Left ventricle myocardium superior (tissue), 1 donor: ENCODE measurements at regions not wholly inside any gene's neighbourhood (a gene's known extent, or its start where the extent isn't known, plus 50 kb on each side); places are given as distances from the start of the nearest gene placed in this dataset.

Source experiments
- ATAC-seq: fragments of 200-7000 bp; cut with Tn5 transposase; one replicate; pipeline ENCODE4 v1.9.1; 2020; ENCODE audit warnings: mild to moderate bottlenecking, moderate library complexity
- DNase-seq: peaks from one replicate; pipeline ENCODE4 v3.0.0-alpha.2; 2020
- intact Hi-C: fragments of 100-400 bp; cut with micrococcal nuclease; formaldehyde crosslinking; loops from one replicate; pipeline ENCODE4 v1.11.0; 2022
- donor health status: DM: no; HTN: yes; CAD: no; lungs with severe emphysema.

DNA sequence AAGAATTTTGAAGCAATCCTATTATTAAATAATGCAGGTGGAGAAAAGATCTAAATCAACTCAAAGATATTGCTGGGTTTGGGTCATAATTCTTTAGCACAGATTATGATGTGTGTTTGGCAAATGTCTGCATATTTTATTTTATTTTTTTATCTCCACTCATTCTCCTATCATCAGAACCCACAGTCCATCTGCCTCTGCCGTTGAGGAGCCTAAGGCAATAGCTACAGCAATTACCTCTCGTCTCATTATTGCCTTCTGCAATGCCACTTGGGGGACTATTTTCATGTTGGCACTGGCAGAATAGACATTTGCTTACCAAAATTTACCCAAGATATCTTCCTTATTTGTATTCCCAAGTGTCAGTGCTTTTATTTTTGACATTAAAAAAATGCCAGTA lies 815.9 kb upstream of the CNTNAP5 start:
- ATAC-seq = no peak
- no peak for DNase-seq
- intact Hi-C loops = no loop called here

DNA sequence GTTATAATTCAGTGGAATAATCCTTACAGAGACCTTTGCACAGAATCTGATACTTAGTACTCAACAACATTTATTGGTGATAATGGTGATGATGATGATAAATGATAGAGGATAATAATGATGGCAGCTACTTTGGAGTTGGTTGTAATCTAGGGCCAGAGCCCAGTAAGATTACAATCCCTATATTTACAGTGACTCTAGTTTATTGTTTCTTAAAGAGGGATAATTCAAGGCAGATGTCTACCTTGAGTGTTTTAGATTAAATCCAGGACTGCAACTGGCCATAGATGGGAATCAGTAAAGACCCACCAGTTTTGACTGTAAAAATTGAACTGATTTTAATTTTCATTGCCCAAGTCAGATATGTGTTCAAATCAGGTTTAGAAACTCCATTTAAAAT lies 813.9 kb upstream of the CNTNAP5 start:
- ATAC-seq = no peak
- intact Hi-C loops = no loop called here
- no peak for DNase-seq

DNA sequence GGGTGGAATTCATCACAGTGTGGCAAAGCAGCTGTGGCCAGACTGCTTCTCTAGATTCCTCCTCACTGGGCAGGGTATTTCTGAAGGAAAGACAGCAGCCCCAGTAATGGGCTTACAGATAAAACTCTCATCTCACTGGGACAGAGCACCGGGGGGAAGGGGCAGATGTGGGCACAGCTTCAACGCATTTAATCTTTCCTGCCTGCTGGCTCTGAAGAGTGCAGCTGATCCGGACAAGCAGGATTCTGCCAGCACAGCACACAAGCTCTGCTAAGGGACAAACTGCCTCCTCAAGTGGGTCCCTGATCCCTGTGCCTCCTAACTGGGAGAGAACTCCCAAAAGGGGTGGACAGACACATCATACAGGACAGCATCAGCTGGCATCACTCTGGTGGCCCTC lies 779.9 kb upstream of the CNTNAP5 start:
- DNase-seq (no peak), ATAC-seq (no peak)
- intact Hi-C loops = no loop called here

DNA sequence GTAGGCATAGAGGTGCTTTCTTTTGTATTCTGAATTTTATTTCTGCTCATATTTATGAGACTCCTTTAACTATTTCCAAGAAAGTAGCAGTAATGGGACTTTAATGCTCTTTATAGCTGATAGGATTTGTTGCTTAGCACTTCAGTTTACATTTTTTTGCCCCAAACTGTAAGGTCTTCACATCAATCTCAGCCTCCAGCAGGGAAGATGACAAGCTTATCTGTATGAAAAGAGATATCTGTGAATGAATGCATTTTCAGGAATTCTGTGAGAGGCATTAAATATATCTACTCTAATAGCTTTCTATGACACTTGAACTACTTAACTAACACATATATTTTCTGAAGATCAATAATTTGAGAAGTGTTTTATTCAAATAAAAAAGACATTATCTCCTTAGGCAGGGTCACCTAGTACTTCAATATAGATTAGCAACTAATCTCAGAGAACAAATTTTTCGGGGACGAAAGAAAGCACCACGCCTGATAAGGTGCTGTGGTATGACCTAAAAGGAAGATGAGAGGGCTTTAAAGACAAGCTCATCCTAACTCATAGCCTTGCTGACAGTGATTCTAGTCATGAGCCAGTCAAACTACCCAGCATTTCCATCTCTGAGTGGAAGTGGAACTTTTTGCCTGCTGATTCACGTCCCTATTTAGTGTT lies 766.1 kb upstream of the CNTNAP5 start:
- DNase-seq (no peak), ATAC-seq (no peak)

DNA sequence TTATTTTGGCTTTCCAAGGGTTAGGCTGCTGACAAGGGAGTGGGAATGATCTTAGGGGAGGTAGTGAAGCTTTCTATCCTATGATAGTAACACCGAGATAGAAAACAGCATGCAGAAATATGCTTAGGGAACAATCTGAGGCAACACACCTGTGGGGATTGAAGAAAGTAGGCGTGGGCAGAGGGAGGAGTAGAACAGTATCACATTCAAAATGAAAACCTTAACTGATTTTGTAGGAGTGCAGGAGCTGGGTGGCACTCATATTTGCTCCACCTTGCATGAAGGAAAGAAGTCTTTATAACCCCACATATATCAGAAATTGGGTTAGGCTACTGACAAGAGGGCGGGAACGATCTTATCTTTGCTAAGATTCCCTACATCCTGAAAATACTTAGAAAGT lies 762.2 kb upstream of the CNTNAP5 start:
- ATAC-seq = no peak
- intact Hi-C loops = no loop called here
- no peak for DNase-seq

More for the DNA sequence above, 766.1 kb upstream of the CNTNAP5 start:
- intact Hi-C loops = no loop called here

DNA sequence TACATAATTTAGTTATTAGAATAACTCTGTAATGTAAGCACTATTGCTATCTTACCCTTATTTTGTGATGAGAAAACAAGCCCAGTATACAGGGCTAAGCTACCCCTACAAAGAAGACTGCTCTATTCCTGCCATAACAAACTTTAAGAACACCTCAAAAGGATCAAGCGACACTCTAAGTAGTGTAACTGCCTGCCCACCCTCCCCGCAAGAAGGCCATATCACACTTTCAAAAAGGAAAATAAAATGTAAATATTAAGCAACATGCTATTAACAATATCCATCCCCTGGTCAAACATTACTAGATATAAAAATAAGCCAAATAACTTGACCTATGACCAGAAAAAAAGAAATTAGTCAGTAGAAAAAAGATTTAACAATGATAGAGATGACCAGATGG lies 741.7 kb upstream of the CNTNAP5 start:
- DNase-seq (no peak), ATAC-seq (no peak)
- intact Hi-C loops = no loop called here

DNA sequence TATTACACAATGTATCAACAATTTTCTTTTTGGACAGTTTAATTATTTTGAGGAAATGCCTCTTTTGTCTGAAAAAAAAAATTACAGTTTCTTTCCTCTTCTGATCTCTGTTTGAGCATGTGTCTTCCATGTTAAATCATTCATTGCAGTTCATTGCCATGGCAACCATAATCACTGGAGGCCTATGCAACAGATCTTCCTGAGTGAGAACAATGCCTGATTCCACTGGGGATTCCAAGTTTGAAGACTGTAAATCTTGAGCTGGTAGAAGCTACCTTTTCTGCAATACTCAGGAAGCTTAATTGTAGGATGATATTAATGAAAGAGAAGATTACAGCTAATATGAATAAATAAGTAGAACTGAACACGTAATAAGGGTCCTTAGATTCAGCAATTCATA lies 721.4 kb upstream of the CNTNAP5 start:
- DNase-seq (no peak), ATAC-seq (no peak)
- intact Hi-C loops = no loop called here
